Natural killer cell (primary cell): ENCODE measurements at regions not wholly inside any gene's neighbourhood (a gene's known extent, or its start where the extent isn't known, plus 50 kb on each side); places are given as distances from the start of the nearest gene placed in this dataset.

Source experiments
- ATAC-seq, 3 donors: fragments of 150-1000 bp in 2 of 3; fragments of 200-7000 bp in 1 of 3; cut with Tn5 transposase; 1 replicate in 1 of 3; 2 replicates in 2 of 3; pipeline ENCODE4 v1.10.0; 2021; ENCODE audit warnings: mild to moderate bottlenecking in 2 of 3, moderate library complexity in 2 of 3
- DNase-seq, 2 donors: peaks; one replicate each; pipeline versions ENCODE4 v3.0.0 to v3.0.0-alpha.2; 2013 to 2021; ENCODE audit warnings: mixed read lengths in 1 of 2
- H3K27ac ChIP-seq: one replicate; pipeline ENCODE4 v1.5.1; 2013; ENCODE audit warnings: mild to moderate bottlenecking, low read length
- H3K27me3 ChIP-seq: one replicate; pipeline ENCODE4 v1.6.1; 2013; ENCODE audit warnings: low read length; ENCODE audit not compliant: control insufficient read depth, insufficient read depth
- H3K36me3 ChIP-seq: one replicate; pipeline ENCODE4 v1.6.1; 2013; ENCODE audit warnings: low read length; ENCODE audit not compliant: control insufficient read depth, insufficient read depth
- H3K4me1 ChIP-seq: one replicate; pipeline ENCODE4 v1.6.1; 2013; ENCODE audit warnings: low read length; ENCODE audit not compliant: control insufficient read depth, insufficient read depth
- H3K4me3 ChIP-seq: one replicate; pipeline ENCODE4 v1.5.1; 2013; ENCODE audit warnings: low read length
- H3K9me3 ChIP-seq: one replicate; pipeline ENCODE4 v1.6.1; 2013; ENCODE audit warnings: low read length; ENCODE audit not compliant: control insufficient read depth, insufficient read depth
- H3K27ac Mint-ChIP-seq, 2 donors: one replicate each; pipeline ENCODE4 v1.8.0; 2022; ENCODE audit warnings: mild to moderate bottlenecking in 2 of 2, mixed read lengths in 2 of 2, moderate library complexity in 1 of 2
- H3K27me3 Mint-ChIP-seq, 2 donors: one replicate each; pipeline ENCODE4 v1.8.0; 2022; ENCODE audit warnings: low read depth in 2 of 2, mixed read lengths in 2 of 2
- H3K36me3 Mint-ChIP-seq: one replicate; pipeline ENCODE4 v1.8.0; 2022; ENCODE audit warnings: mixed read lengths
- H3K4me1 Mint-ChIP-seq, 2 donors: one replicate each; pipeline ENCODE4 v1.8.0; 2022; ENCODE audit warnings: mixed read lengths in 2 of 2
- H3K4me3 Mint-ChIP-seq: one replicate; pipeline ENCODE4 v1.8.0; 2022; ENCODE audit warnings: mild to moderate bottlenecking, moderate library complexity, mixed read lengths
- H3K9me3 Mint-ChIP-seq, 2 donors: one replicate each; pipeline ENCODE4 v1.8.0; 2022; ENCODE audit warnings: mixed read lengths in 2 of 2
- WGBS: methylation state at CpG from one replicate; pipeline ENCODE4 v1.1.7; 2013; ENCODE audit warnings: missing lambda C conversion rate; ENCODE audit not compliant: insufficient coverage; 5-methylcytosine and 5-hydroxymethylcytosine counted together
- intact Hi-C: fragments of 100-400 bp; cut with micrococcal nuclease; formaldehyde crosslinking; loops from one replicate; pipeline ENCODE4 v1.14.2; 2022
- TF ChIP-seq, protein P1 (sequence below): fragments of 200-600 bp; IDR thresholded peaks from one replicate; pipeline ENCODE4 v1.8.0; 2022; ENCODE audit warnings: antibody characterized with exemption

DNA sequence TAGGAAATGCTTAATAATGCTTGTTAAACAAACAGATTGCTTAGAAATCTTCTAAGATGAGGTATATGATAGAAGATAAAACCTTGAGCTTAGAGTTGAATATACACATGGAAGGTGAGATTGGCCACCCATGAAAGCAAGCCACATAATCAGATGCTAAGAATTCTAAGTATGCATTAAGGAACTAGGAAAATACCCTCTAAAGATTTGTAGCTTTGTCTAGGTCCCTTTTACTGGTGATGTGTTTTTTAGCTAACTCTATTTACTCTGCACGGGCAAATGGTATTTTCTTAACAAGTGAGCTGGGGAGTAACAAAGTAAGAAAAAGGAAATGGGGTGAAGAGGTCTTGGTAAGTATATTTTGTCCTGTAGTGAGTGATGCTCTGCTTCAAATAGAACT, 310.3 kb downstream of the OXSM start:
- Histone ChIP-seq H3K27me3 (no peaks in the 10 kb centered on the region), H3K4me3 (no peak overlapping the region), H3K27ac (no peak overlapping the region), H3K4me1 (no peaks in the 10 kb centered on the region), H3K9me3 (peaks cover 7% of the 10 kb centered on the region), H3K36me3 (no peaks in the 10 kb centered on the region)
- Mint-ChIP-seq H3K4me1 (no peaks in the 10 kb centered on the region), H3K36me3 (no peaks in the 10 kb centered on the region), H3K27me3 (no peaks in the 10 kb centered on the region), H3K4me3 (no peak overlapping the region), H3K27ac (no peak overlapping the region), H3K9me3 (peaks cover 13 to 16% of the 10 kb centered on the region in 2 donors)
- DNase-seq (no peak), ATAC-seq (no peak)
- TF ChIP-seq, protein P1, sequence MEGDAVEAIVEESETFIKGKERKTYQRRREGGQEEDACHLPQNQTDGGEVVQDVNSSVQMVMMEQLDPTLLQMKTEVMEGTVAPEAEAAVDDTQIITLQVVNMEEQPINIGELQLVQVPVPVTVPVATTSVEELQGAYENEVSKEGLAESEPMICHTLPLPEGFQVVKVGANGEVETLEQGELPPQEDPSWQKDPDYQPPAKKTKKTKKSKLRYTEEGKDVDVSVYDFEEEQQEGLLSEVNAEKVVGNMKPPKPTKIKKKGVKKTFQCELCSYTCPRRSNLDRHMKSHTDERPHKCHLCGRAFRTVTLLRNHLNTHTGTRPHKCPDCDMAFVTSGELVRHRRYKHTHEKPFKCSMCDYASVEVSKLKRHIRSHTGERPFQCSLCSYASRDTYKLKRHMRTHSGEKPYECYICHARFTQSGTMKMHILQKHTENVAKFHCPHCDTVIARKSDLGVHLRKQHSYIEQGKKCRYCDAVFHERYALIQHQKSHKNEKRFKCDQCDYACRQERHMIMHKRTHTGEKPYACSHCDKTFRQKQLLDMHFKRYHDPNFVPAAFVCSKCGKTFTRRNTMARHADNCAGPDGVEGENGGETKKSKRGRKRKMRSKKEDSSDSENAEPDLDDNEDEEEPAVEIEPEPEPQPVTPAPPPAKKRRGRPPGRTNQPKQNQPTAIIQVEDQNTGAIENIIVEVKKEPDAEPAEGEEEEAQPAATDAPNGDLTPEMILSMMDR: no peak
- intact Hi-C loops: no loop called here
- 83% methylated on average over 1 of the region's 1 CpG for WGBS

DNA sequence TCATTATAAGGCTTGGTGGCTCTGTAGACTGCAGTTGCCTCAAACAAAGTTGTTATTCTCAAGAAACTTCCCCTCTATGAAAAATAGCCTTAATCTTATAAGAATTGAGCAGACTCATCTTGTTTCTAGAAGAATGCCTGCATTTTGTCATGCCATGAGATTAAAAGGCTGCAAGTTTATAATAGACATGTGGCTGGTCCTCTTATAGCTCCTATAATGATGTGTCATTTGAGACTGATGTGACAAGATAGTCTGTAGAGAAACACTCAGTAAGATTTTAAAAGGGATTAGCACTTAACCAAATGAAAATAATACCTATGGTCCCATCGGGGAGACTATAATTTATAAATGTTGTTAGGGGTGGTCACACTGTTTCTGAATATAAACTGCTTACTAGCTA, 312.5 kb downstream of the OXSM start:
- no peaks in the 10 kb centered on the region for H3K4me1 Mint-ChIP-seq
- Histone ChIP-seq H3K9me3 (peaks cover under 1% of the 10 kb centered on the region), H3K27ac (no peak overlapping the region), H3K36me3 (no peaks in the 10 kb centered on the region), H3K4me3 (no peak overlapping the region), H3K27me3 (no peaks in the 10 kb centered on the region), H3K4me1 (no peaks in the 10 kb centered on the region)
- TF ChIP-seq, protein P1: no peak
- no peaks in the 10 kb centered on the region for H3K27me3 Mint-ChIP-seq
- H3K9me3 Mint-ChIP-seq: peaks cover 8 to 11% of the 10 kb centered on the region in 2 donors
- ATAC-seq (no peak), DNase-seq (no peak)
- no peak overlapping the region for H3K4me3 Mint-ChIP-seq
- intact Hi-C loops: no loop called here
- no peak overlapping the region for H3K27ac Mint-ChIP-seq
- no CpG with 5 or more reads among the region's 1 CpG for WGBS
- no peaks in the 10 kb centered on the region for H3K36me3 Mint-ChIP-seq

DNA sequence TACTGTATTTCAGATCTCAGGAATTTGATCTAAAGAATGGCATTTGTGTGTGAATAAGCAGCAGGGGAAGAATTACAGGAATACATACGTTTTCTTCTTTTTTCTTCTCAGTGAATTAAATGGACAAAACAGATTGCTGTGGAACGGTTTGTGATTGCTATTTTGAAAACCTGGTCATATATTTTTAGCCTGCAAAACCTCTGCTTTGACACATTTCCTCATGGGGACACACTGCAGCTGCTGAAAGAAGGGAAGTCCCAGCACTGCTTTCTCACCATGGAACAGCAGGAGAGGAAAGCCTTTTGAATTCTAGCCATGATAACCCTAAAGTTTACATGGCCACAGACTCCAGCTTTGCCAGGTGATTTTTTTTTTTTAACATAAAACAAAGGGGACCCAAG, 315.0 kb downstream of the OXSM start:
- Histone ChIP-seq H3K4me1 (no peaks in the 10 kb centered on the region), H3K4me3 (no peak overlapping the region), H3K27ac (no peak overlapping the region), H3K27me3 (no peaks in the 10 kb centered on the region), H3K9me3 (no peaks in the 10 kb centered on the region), H3K36me3 (no peaks in the 10 kb centered on the region)
- ATAC-seq: no peak
- H3K27ac Mint-ChIP-seq: no peak overlapping the region
- TF ChIP-seq, protein P1: no peak
- no peak overlapping the region for H3K4me3 Mint-ChIP-seq
- no peaks in the 10 kb centered on the region for H3K4me1 Mint-ChIP-seq
- no peak for DNase-seq
- WGBS: 7% methylated on average over 2 of the region's 2 CpGs
- peaks cover 2 to 5% of the 10 kb centered on the region in 2 donors for H3K9me3 Mint-ChIP-seq
- H3K27me3 Mint-ChIP-seq: no peaks in the 10 kb centered on the region
- H3K36me3 Mint-ChIP-seq: no peaks in the 10 kb centered on the region
- intact Hi-C loops: no loop called here

DNA sequence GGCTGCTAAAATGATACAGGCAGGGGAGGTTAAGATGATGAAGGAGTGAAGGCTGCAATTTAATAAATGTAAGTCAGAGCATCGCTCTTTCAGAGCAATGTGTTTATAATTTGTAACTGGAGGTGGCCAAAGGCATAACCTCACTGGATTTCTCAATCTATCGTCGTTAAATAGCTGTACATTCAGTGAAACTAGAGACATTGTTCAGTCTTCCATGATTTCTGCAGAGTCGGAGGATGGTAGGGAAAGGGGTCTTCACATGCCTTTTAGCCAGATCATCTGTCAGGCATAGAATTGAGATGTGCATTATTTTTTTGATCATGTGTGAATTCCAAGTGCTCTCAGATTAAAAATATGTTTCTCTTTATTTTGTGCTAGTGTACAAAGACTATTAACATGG, 315.4 kb downstream of the OXSM start:
- intact Hi-C loops: no loop called here
- Mint-ChIP-seq H3K27ac (no peak overlapping the region), H3K4me3 (no peak overlapping the region), H3K9me3 (peaks cover 2 to 5% of the 10 kb centered on the region in 2 donors), H3K27me3 (no peaks in the 10 kb centered on the region), H3K4me1 (no peaks in the 10 kb centered on the region), H3K36me3 (no peaks in the 10 kb centered on the region)
- no peaks in the 10 kb centered on the region for H3K9me3 ChIP-seq
- 65% methylated on average over 4 of the region's 4 CpGs for WGBS
- no peaks in the 10 kb centered on the region for H3K27me3 ChIP-seq
- no peak overlapping the region for H3K27ac ChIP-seq
- H3K36me3 ChIP-seq: no peaks in the 10 kb centered on the region
- TF ChIP-seq, protein P1: no peak
- no peak overlapping the region for H3K4me3 ChIP-seq
- ATAC-seq (no peak), DNase-seq (no peak)
- no peaks in the 10 kb centered on the region for H3K4me1 ChIP-seq
